ENCODE measurements at regions not wholly inside any gene's neighbourhood (a gene's known extent, or its start where the extent isn't known, plus 50 kb on each side); places are given as distances from the start of the nearest gene placed in this dataset.
A peak's percentile ranks its signal among the peaks of the same experiment; 100 is the strongest.
"Not testable (repeated sequence)": the region's sequence is repeated elsewhere in the genome, so short reads cannot be mapped to it uniquely, and the experiment has no call there.

GRCh38 chr2:87512864-87513530, 234.9 kb upstream of the PLGLB2 start:
- 28% methylated on average over 2 of the region's 6 CpGs for WGBS
- H3K27me3 ChIP-seq (ENCODE audit: control insufficient read depth in 4 of 4, insufficient read depth in 4 of 4, low read length in 3 of 4), result not testable (repeated sequence)
- peak overlapping the region in 1 of 2 donors; percentile 18 for H3K27ac ChIP-seq (ENCODE audit: low read depth in 1 of 2, low read length in 2 of 2)

GRCh38 chr2:87514034-87514433, 233.9 kb upstream of the PLGLB2 start:
- H3K9me3 ChIP-seq (ENCODE audit: control insufficient read depth in 4 of 4, low read length in 3 of 4); H3K27ac ChIP-seq (ENCODE audit: low read depth in 1 of 2, low read length in 2 of 2); H3K27me3 ChIP-seq (ENCODE audit: control insufficient read depth in 4 of 4, insufficient read depth in 4 of 4, low read length in 3 of 4); H3K4me1 ChIP-seq (ENCODE audit: control insufficient read depth in 4 of 4, insufficient read depth in 4 of 4, low read length in 3 of 4); H3K36me3 ChIP-seq (ENCODE audit: control insufficient read depth in 4 of 4, insufficient read depth in 3 of 4, low read depth in 1 of 4, low read length in 3 of 4); DNase-seq (ENCODE audit: low spot score); H3K9ac ChIP-seq (ENCODE audit: low read depth in 1 of 2, low read length in 2 of 2); H3K4me3 ChIP-seq (ENCODE audit: low read depth in 1 of 3, low read length in 3 of 3): not testable (repeated sequence)
- 16% methylated on average over 2 of the region's 5 CpGs for WGBS

More at GRCh38 chr2:87512864-87513530, 234.9 kb upstream of the PLGLB2 start:
- H3K36me3 ChIP-seq (ENCODE audit: control insufficient read depth in 4 of 4, insufficient read depth in 3 of 4, low read depth in 1 of 4, low read length in 3 of 4); H3K4me1 ChIP-seq (ENCODE audit: control insufficient read depth in 4 of 4, insufficient read depth in 4 of 4, low read length in 3 of 4); H3K9ac ChIP-seq (ENCODE audit: low read depth in 1 of 2, low read length in 2 of 2); DNase-seq (ENCODE audit: low spot score); H3K4me3 ChIP-seq (ENCODE audit: low read depth in 1 of 3, low read length in 3 of 3); H3K9me3 ChIP-seq (ENCODE audit: control insufficient read depth in 4 of 4, low read length in 3 of 4): not testable (repeated sequence)
- peak; percentile 35 for TF ChIP-seq YY1 (IDR thresholded peaks at IDR 0.05)

GRCh38 chr2:87514515-87514914, 233.4 kb upstream of the PLGLB2 start:
- H3K27ac ChIP-seq (ENCODE audit: low read depth in 1 of 2, low read length in 2 of 2); DNase-seq (ENCODE audit: low spot score); H3K27me3 ChIP-seq (ENCODE audit: control insufficient read depth in 4 of 4, insufficient read depth in 4 of 4, low read length in 3 of 4); H3K9me3 ChIP-seq (ENCODE audit: control insufficient read depth in 4 of 4, low read length in 3 of 4); H3K36me3 ChIP-seq (ENCODE audit: control insufficient read depth in 4 of 4, insufficient read depth in 3 of 4, low read depth in 1 of 4, low read length in 3 of 4); H3K9ac ChIP-seq (ENCODE audit: low read depth in 1 of 2, low read length in 2 of 2); H3K4me1 ChIP-seq (ENCODE audit: control insufficient read depth in 4 of 4, insufficient read depth in 4 of 4, low read length in 3 of 4); H3K4me3 ChIP-seq (ENCODE audit: low read depth in 1 of 3, low read length in 3 of 3): not testable (repeated sequence)
- no CpG with 5 or more reads among the region's 7 CpGs for WGBS

GRCh38 chr2:87515226-87515625, 232.7 kb upstream of the PLGLB2 start:
- H3K9ac ChIP-seq (ENCODE audit: low read depth in 1 of 2, low read length in 2 of 2); H3K4me3 ChIP-seq (ENCODE audit: low read depth in 1 of 3, low read length in 3 of 3); H3K36me3 ChIP-seq (ENCODE audit: control insufficient read depth in 4 of 4, insufficient read depth in 3 of 4, low read depth in 1 of 4, low read length in 3 of 4); H3K27ac ChIP-seq (ENCODE audit: low read depth in 1 of 2, low read length in 2 of 2); DNase-seq (ENCODE audit: low spot score); H3K9me3 ChIP-seq (ENCODE audit: control insufficient read depth in 4 of 4, low read length in 3 of 4); H3K27me3 ChIP-seq (ENCODE audit: control insufficient read depth in 4 of 4, insufficient read depth in 4 of 4, low read length in 3 of 4); H3K4me1 ChIP-seq (ENCODE audit: control insufficient read depth in 4 of 4, insufficient read depth in 4 of 4, low read length in 3 of 4): not testable (repeated sequence)
- 85% methylated on average over 2 of the region's 2 CpGs for WGBS

- not testable (repeated sequence) for H3K4me3 ChIP-seq (ENCODE audit: low read depth in 1 of 3, low read length in 3 of 3); H3K27ac ChIP-seq (ENCODE audit: low read depth in 1 of 2, low read length in 2 of 2); H3K36me3 ChIP-seq (ENCODE audit: control insufficient read depth in 4 of 4, insufficient read depth in 3 of 4, low read depth in 1 of 4, low read length in 3 of 4); H3K9me3 ChIP-seq (ENCODE audit: control insufficient read depth in 4 of 4, low read length in 3 of 4); H3K9ac ChIP-seq (ENCODE audit: low read depth in 1 of 2, low read length in 2 of 2); H3K4me1 ChIP-seq (ENCODE audit: control insufficient read depth in 4 of 4, insufficient read depth in 4 of 4, low read length in 3 of 4); DNase-seq (ENCODE audit: low spot score); H3K27me3 ChIP-seq (ENCODE audit: control insufficient read depth in 4 of 4, insufficient read depth in 4 of 4, low read length in 3 of 4)
- WGBS, result 100% methylated on average over 1 of the region's 3 CpGs
Measured at GRCh38 chr2:87515875-87516274, 232.0 kb upstream of the PLGLB2 start.

GRCh38 chr2:87516369-87516967, 231.4 kb upstream of the PLGLB2 start:
- DNase-seq (ENCODE audit: low spot score), result peak; percentile 70
- H3K27ac ChIP-seq (ENCODE audit: low read depth in 1 of 2, low read length in 2 of 2); H3K4me3 ChIP-seq (ENCODE audit: low read depth in 1 of 3, low read length in 3 of 3); H3K36me3 ChIP-seq (ENCODE audit: control insufficient read depth in 4 of 4, insufficient read depth in 3 of 4, low read depth in 1 of 4, low read length in 3 of 4); H3K4me1 ChIP-seq (ENCODE audit: control insufficient read depth in 4 of 4, insufficient read depth in 4 of 4, low read length in 3 of 4); H3K27me3 ChIP-seq (ENCODE audit: control insufficient read depth in 4 of 4, insufficient read depth in 4 of 4, low read length in 3 of 4); H3K9ac ChIP-seq (ENCODE audit: low read depth in 1 of 2, low read length in 2 of 2); H3K9me3 ChIP-seq (ENCODE audit: control insufficient read depth in 4 of 4, low read length in 3 of 4): not testable (repeated sequence)
- WGBS, result 85% methylated on average over 7 of the region's 7 CpGs

- DNase-seq (ENCODE audit: low spot score), result peak; percentile 37
- not testable (repeated sequence) for H3K27ac ChIP-seq (ENCODE audit: low read depth in 1 of 2, low read length in 2 of 2); H3K27me3 ChIP-seq (ENCODE audit: control insufficient read depth in 4 of 4, insufficient read depth in 4 of 4, low read length in 3 of 4); H3K4me3 ChIP-seq (ENCODE audit: low read depth in 1 of 3, low read length in 3 of 3); H3K36me3 ChIP-seq (ENCODE audit: control insufficient read depth in 4 of 4, insufficient read depth in 3 of 4, low read depth in 1 of 4, low read length in 3 of 4); H3K9ac ChIP-seq (ENCODE audit: low read depth in 1 of 2, low read length in 2 of 2); H3K4me1 ChIP-seq (ENCODE audit: control insufficient read depth in 4 of 4, insufficient read depth in 4 of 4, low read length in 3 of 4); H3K9me3 ChIP-seq (ENCODE audit: control insufficient read depth in 4 of 4, low read length in 3 of 4)
- WGBS, result 95% methylated on average over 3 of the region's 7 CpGs
Measured at GRCh38 chr2:87517438-87517837, 230.4 kb upstream of the PLGLB2 start.

- not testable (repeated sequence) for H3K4me1 ChIP-seq (ENCODE audit: control insufficient read depth in 4 of 4, insufficient read depth in 4 of 4, low read length in 3 of 4); H3K27ac ChIP-seq (ENCODE audit: low read depth in 1 of 2, low read length in 2 of 2); H3K4me3 ChIP-seq (ENCODE audit: low read depth in 1 of 3, low read length in 3 of 3); H3K36me3 ChIP-seq (ENCODE audit: control insufficient read depth in 4 of 4, insufficient read depth in 3 of 4, low read depth in 1 of 4, low read length in 3 of 4); H3K27me3 ChIP-seq (ENCODE audit: control insufficient read depth in 4 of 4, insufficient read depth in 4 of 4, low read length in 3 of 4); DNase-seq (ENCODE audit: low spot score); H3K9me3 ChIP-seq (ENCODE audit: control insufficient read depth in 4 of 4, low read length in 3 of 4); H3K9ac ChIP-seq (ENCODE audit: low read depth in 1 of 2, low read length in 2 of 2)
- WGBS, result 85% methylated on average over 7 of the region's 7 CpGs
Measured at GRCh38 chr2:87518066-87518465, 229.8 kb upstream of the PLGLB2 start.
